Thymus (tissue), 11 donors: ENCODE measurements at regions not wholly inside any gene's neighbourhood (a gene's known extent, or its start where the extent isn't known, plus 50 kb on each side); places are given as distances from the start of the nearest gene placed in this dataset.

Experiments
- DNase-seq, 9 donors: peaks; one replicate each; pipeline ENCODE4 v3.0.0-alpha.2; 2013; ENCODE audit warnings: low spot score in 9 of 9, low read depth in 6 of 9, missing footprints in 1 of 9
- H3K27ac ChIP-seq, 2 donors: one replicate each; pipeline ENCODE4 v1.5.1; 2013; ENCODE audit warnings: control low read depth in 1 of 2, low read depth in 1 of 2, low read length in 1 of 2, mild to moderate bottlenecking in 1 of 2, moderate library complexity in 1 of 2
- H3K27me3 ChIP-seq, 2 donors: one replicate each; pipeline ENCODE4 v1.5.1; 2013; ENCODE audit warnings: low read length in 1 of 2; ENCODE audit not compliant: control insufficient read depth in 2 of 2, insufficient read depth in 1 of 2
- H3K36me3 ChIP-seq, 2 donors: one replicate each; pipeline ENCODE4 v1.5.1; 2013; ENCODE audit warnings: low read length in 1 of 2, mild to moderate bottlenecking in 1 of 2, moderate library complexity in 1 of 2; ENCODE audit not compliant: control insufficient read depth in 2 of 2, insufficient read depth in 2 of 2
- H3K4me1 ChIP-seq, 2 donors: one replicate each; pipeline ENCODE4 v1.5.1; 2013; ENCODE audit warnings: low read length in 2 of 2; ENCODE audit not compliant: control insufficient read depth in 2 of 2, insufficient read depth in 2 of 2
- H3K4me3 ChIP-seq, 2 donors: one replicate each; pipeline ENCODE4 v1.5.1; 2013; ENCODE audit warnings: low read length in 2 of 2, control low read depth in 1 of 2, mild to moderate bottlenecking in 1 of 2
- H3K9me3 ChIP-seq, 2 donors: one replicate each; pipeline ENCODE4 v1.5.1; 2013; ENCODE audit warnings: low read length in 1 of 2, mild to moderate bottlenecking in 1 of 2; ENCODE audit not compliant: control insufficient read depth in 2 of 2, insufficient read depth in 1 of 2
- WGBS: extraction: QIAGEN DNeasy Blood & Tissue Kit; methylation state at CpG from one replicate; pipeline ENCODE4 v1.1.7; 2013; 5-methylcytosine and 5-hydroxymethylcytosine counted together
- donor health status: healthy.

GRCh38 chr1:115426956-115427355, 88.9 kb upstream of the NGF start:
- no peak for DNase-seq
- no peak overlapping the region for H3K27ac ChIP-seq
- H3K9me3 ChIP-seq: no peaks in the 10 kb centered on the region
- no peaks in the 10 kb centered on the region for H3K4me1 ChIP-seq
- no peak overlapping the region for H3K4me3 ChIP-seq
- H3K36me3 ChIP-seq: no peaks in the 10 kb centered on the region
- 95% methylated on average over 5 of the region's 5 CpGs for WGBS
- H3K27me3 ChIP-seq: no peaks in the 10 kb centered on the region

GRCh38 chr1:115426231-115426771, 88.3 kb upstream of the NGF start:
- H3K4me3 ChIP-seq: no peak overlapping the region
- no peaks in the 10 kb centered on the region for H3K4me1 ChIP-seq
- no peak for DNase-seq
- 41% methylated on average over 6 of the region's 6 CpGs for WGBS
- no peaks in the 10 kb centered on the region for H3K27me3 ChIP-seq
- H3K36me3 ChIP-seq: no peaks in the 10 kb centered on the region
- no peak overlapping the region for H3K27ac ChIP-seq
- no peaks in the 10 kb centered on the region for H3K9me3 ChIP-seq

DNA sequence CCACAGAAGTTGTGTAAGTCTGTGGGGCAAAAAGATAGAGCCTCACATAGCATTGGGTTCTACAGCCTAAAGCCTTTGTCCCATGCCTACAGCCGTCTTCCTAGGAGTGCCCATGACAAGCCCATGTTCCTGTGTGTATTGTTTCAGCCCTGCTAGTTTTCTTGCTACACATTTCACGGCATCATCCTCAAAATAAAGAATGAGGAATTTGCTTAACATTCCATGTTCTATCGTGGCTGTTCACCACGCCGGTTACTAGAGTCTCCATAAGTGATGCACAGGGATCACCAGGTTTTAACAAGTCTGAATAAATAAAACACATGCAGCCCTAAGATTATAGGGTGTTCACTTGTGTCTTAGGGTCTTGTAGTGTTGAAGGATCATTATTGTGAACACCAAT, 87.4 kb upstream of the NGF start:
- no peak overlapping the region for H3K27ac ChIP-seq
- no peaks in the 10 kb centered on the region for H3K27me3 ChIP-seq
- no peaks in the 10 kb centered on the region for H3K4me1 ChIP-seq
- DNase-seq: no peak
- H3K9me3 ChIP-seq: no peaks in the 10 kb centered on the region
- whole genome bisulfite sequencing: 96% methylated on average over 5 of the region's 5 CpGs
- H3K36me3 ChIP-seq: no peaks in the 10 kb centered on the region
- no peak overlapping the region for H3K4me3 ChIP-seq

- DNase-seq: no peak
- H3K4me1 ChIP-seq: no peaks in the 10 kb centered on the region
- H3K4me3 ChIP-seq: no peak overlapping the region
- WGBS: 92% methylated on average over 5 of the region's 5 CpGs
- H3K27ac ChIP-seq: no peak overlapping the region
- H3K36me3 ChIP-seq: no peaks in the 10 kb centered on the region
- no peaks in the 10 kb centered on the region for H3K9me3 ChIP-seq
- no peaks in the 10 kb centered on the region for H3K27me3 ChIP-seq
Measured at GRCh38 chr1:115423776-115424175, 85.7 kb upstream of the NGF start.

DNA sequence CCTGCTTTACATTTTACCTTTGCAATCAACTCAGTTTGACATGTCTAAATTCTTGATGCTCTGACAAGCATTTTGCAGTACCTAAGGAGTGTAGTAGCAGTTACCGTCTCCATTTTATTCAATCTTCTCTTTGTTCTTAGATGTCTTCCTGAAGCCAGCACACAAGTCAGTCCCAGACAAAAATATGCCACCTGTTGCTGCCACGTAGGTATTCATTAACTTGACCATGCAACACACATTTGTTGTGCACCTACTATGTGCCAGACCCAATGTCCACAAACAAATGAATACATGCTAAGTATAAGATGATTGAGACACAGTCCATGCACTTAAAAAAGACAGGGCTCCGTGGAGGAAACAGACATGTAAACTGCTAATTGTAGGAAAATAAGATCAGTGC, 81.5 kb upstream of the NGF start:
- H3K4me3 ChIP-seq: no peak overlapping the region
- H3K27me3 ChIP-seq: no peaks in the 10 kb centered on the region
- no peaks in the 10 kb centered on the region for H3K36me3 ChIP-seq
- H3K9me3 ChIP-seq: no peaks in the 10 kb centered on the region
- WGBS: 62% methylated on average over 3 of the region's 3 CpGs
- no peak for DNase-seq
- no peaks in the 10 kb centered on the region for H3K4me1 ChIP-seq
- H3K27ac ChIP-seq: no peak overlapping the region

- Histone ChIP-seq H3K9me3 (no peaks in the 10 kb centered on the region), H3K27ac (no peak overlapping the region), H3K27me3 (no peaks in the 10 kb centered on the region), H3K36me3 (no peaks in the 10 kb centered on the region), H3K4me1 (no peaks in the 10 kb centered on the region), H3K4me3 (no peak overlapping the region)
- no peak for DNase-seq
- 94% methylated on average over 3 of the region's 3 CpGs for WGBS
Measured at GRCh38 chr1:115413621-115414020, 75.6 kb upstream of the NGF start.

- no peaks in the 10 kb centered on the region for H3K4me1 ChIP-seq
- H3K27me3 ChIP-seq: no peaks in the 10 kb centered on the region
- H3K36me3 ChIP-seq: no peaks in the 10 kb centered on the region
- H3K9me3 ChIP-seq: no peaks in the 10 kb centered on the region
- H3K4me3 ChIP-seq: no peak overlapping the region
- DNase-seq: no peak
- no peak overlapping the region for H3K27ac ChIP-seq
- 94% methylated on average over 3 of the region's 3 CpGs for WGBS
Measured at GRCh38 chr1:115413208-115413607, 75.2 kb upstream of the NGF start.

DNA sequence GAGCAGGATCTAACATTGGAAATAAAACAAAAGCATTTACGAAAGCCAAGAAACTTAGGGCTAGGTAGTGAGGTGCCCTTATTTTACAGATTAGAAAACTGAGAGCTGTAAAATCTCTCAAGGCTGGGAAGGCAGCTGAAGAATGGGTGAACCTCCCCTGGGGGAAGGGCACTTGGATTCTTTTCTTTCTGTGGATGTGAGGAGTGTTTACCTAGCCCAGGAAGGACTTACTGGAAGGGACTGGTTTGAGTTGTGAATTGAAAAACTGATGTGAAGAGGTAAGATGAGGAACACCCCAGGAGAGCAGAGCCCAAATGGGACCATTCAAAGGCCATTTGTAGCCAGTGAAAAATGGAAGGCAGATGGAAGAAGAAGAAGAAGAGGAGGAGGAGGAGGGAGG, 74.7 kb upstream of the NGF start:
- Histone ChIP-seq H3K27ac (no peak overlapping the region), H3K4me1 (no peaks in the 10 kb centered on the region), H3K4me3 (no peak overlapping the region), H3K27me3 (no peaks in the 10 kb centered on the region), H3K36me3 (no peaks in the 10 kb centered on the region), H3K9me3 (no peaks in the 10 kb centered on the region)
- DNase-seq: no peak
- WGBS: 97% methylated on average over 1 of the region's 1 CpG

GRCh38 chr1:115412286-115412685, 74.2 kb upstream of the NGF start:
- no peak for DNase-seq
- no peak overlapping the region for H3K27ac ChIP-seq
- H3K9me3 ChIP-seq: no peaks in the 10 kb centered on the region
- no peak overlapping the region for H3K4me3 ChIP-seq
- H3K36me3 ChIP-seq: no peaks in the 10 kb centered on the region
- H3K4me1 ChIP-seq: no peaks in the 10 kb centered on the region
- H3K27me3 ChIP-seq: no peaks in the 10 kb centered on the region
